WI38 (cell line): ENCODE measurements at regions not wholly inside any gene's neighbourhood (a gene's known extent, or its start where the extent isn't known, plus 50 kb on each side); places are given as distances from the start of the nearest gene placed in this dataset.

Experiments used
- H3K4me3 ChIP-seq: 2 replicates; pipeline ENCODE4 v1.5.1; 2011; ENCODE audit warnings: low read depth, mild to moderate bottlenecking, control low read depth, low read length
- CTCF ChIP-seq: IDR thresholded peaks from 2 replicates; pipeline ENCODE4 v1.5.1; 2012; ENCODE audit warnings: low read depth, mild to moderate bottlenecking, control low read depth, low read length

GRCh38 chr13:40082639-40083038 is 427.2 kb downstream of the COG6 start:
- no peak overlapping the region for H3K4me3 ChIP-seq
- TF ChIP-seq CTCF: no peak

- no peak for TF ChIP-seq CTCF
Observed at GRCh38 chr13:40083841-40084240, 428.4 kb downstream of the COG6 start.

GRCh38 chr13:40084934-40085333 is 429.5 kb downstream of the COG6 start:
- TF ChIP-seq CTCF: no peak
- H3K4me3 ChIP-seq: no peak overlapping the region

More at GRCh38 chr13:40083841-40084240, 428.4 kb downstream of the COG6 start:
- no peak overlapping the region for H3K4me3 ChIP-seq

- no peak overlapping the region for H3K4me3 ChIP-seq
- no peak for TF ChIP-seq CTCF
Observed at GRCh38 chr13:40087091-40088002, 431.9 kb downstream of the COG6 start.

- no peak for TF ChIP-seq CTCF
- no peak overlapping the region for H3K4me3 ChIP-seq
Observed at GRCh38 chr13:40094056-40094455, 438.6 kb downstream of the COG6 start.

- no peak for TF ChIP-seq CTCF
- H3K4me3 ChIP-seq: no peak overlapping the region
Observed at GRCh38 chr13:40095695-40096356, 440.4 kb downstream of the COG6 start.

GRCh38 chr13:40096357-40096901 is 441.0 kb downstream of the COG6 start:
- H3K4me3 ChIP-seq: no peak overlapping the region
- no peak for TF ChIP-seq CTCF
